Calu3 (cell line): ENCODE measurements at regions not wholly inside any gene's neighbourhood (a gene's known extent, or its start where the extent isn't known, plus 50 kb on each side); places are given as distances from the start of the nearest gene placed in this dataset.
A peak's percentile ranks its signal among the peaks of the same experiment; 100 is the strongest.

ENCODE experiments used
- BruUV-seq: library from RNA; stranded (reverse); fragments of 400-500 nt; replicated peaks from 2 replicates; lab custom pipeline; 2021; lab: Mats Ljungman, UMichigan
- CTCF ChIA-PET: fragments of 300-600 bp; sonication (Branson Sonifier 250); formaldehyde crosslinking; loops from one replicate; lab custom pipeline; 2022; ENCODE audit warnings: antibody characterized with exemption; lab: Charles Lee
- DNase-seq: peaks from one replicate; pipeline ENCODE4 v3.0.0; 2022
- H3K27ac Mint-ChIP-seq: one replicate; pipeline ENCODE4 v1.8.0; 2022; ENCODE audit warnings: mixed read lengths; ENCODE audit not compliant: unreplicated experiment
- H3K27me3 Mint-ChIP-seq: one replicate; pipeline ENCODE4 v1.8.0; 2022; ENCODE audit warnings: mixed read lengths; ENCODE audit not compliant: unreplicated experiment
- H3K36me3 Mint-ChIP-seq: one replicate; pipeline ENCODE4 v1.8.0; 2022; ENCODE audit warnings: mild to moderate bottlenecking, moderate library complexity, mixed read lengths; ENCODE audit not compliant: insufficient read depth, unreplicated experiment
- H3K4me1 Mint-ChIP-seq: one replicate; pipeline ENCODE4 v1.8.0; 2022; ENCODE audit warnings: mild to moderate bottlenecking, low read depth, mixed read lengths; ENCODE audit not compliant: unreplicated experiment
- H3K4me3 Mint-ChIP-seq: one replicate; pipeline ENCODE4 v1.8.0; 2022; ENCODE audit warnings: mild to moderate bottlenecking, low read depth, moderate library complexity, mixed read lengths; ENCODE audit not compliant: unreplicated experiment
- H3K9me3 Mint-ChIP-seq: one replicate; pipeline ENCODE4 v1.8.0; 2022; ENCODE audit warnings: low read depth, mixed read lengths; ENCODE audit not compliant: unreplicated experiment
- intact Hi-C: fragments of 100-400 bp; cut with micrococcal nuclease; formaldehyde crosslinking; loops from one replicate; pipeline ENCODE4 v1.10.0; 2022; ENCODE audit not compliant: unreplicated experiment
- TF ChIP-seq, protein P1 (sequence below): fragments of 200-600 bp; IDR thresholded peaks from one replicate; pipeline ENCODE4 v1.8.0; 2022; ENCODE audit warnings: antibody characterized with exemption; ENCODE audit not compliant: unreplicated experiment

DNA sequence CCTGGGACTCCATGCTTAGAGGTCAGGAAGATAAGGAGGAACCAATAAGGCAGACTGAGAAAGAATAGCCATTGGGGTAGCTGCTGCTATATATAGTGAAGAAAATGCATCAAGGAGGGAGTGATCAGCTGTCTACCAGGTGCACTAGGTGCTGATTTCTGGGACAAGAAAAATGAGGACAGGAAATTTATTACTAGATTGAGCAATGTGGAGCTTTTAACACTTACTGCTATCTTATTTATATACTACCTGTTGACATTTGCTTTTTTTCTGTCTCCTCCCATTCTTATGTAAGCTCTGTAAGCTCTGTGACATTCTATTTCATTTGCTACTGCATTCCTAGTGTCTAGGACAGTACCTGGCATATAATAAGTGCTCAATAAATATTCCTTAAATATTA, 53.7 kb upstream of the DHX40 start:
- H3K36me3 Mint-ChIP-seq, result no peaks in the 10 kb centered on the region
- DNase-seq, result no peak
- TF ChIP-seq, protein P1, sequence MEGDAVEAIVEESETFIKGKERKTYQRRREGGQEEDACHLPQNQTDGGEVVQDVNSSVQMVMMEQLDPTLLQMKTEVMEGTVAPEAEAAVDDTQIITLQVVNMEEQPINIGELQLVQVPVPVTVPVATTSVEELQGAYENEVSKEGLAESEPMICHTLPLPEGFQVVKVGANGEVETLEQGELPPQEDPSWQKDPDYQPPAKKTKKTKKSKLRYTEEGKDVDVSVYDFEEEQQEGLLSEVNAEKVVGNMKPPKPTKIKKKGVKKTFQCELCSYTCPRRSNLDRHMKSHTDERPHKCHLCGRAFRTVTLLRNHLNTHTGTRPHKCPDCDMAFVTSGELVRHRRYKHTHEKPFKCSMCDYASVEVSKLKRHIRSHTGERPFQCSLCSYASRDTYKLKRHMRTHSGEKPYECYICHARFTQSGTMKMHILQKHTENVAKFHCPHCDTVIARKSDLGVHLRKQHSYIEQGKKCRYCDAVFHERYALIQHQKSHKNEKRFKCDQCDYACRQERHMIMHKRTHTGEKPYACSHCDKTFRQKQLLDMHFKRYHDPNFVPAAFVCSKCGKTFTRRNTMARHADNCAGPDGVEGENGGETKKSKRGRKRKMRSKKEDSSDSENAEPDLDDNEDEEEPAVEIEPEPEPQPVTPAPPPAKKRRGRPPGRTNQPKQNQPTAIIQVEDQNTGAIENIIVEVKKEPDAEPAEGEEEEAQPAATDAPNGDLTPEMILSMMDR, result no peak
- H3K27ac Mint-ChIP-seq, result no peak overlapping the region
- no TSS peak for BruUV-seq
- H3K4me3 Mint-ChIP-seq, result no peak overlapping the region
- H3K4me1 Mint-ChIP-seq, result peaks cover 9% of the 10 kb centered on the region
- intact Hi-C loops, result no loop called here
- no peaks in the 10 kb centered on the region for H3K27me3 Mint-ChIP-seq
- CTCF ChIA-PET, result no interaction called here
- H3K9me3 Mint-ChIP-seq, result no peaks in the 10 kb centered on the region

DNA sequence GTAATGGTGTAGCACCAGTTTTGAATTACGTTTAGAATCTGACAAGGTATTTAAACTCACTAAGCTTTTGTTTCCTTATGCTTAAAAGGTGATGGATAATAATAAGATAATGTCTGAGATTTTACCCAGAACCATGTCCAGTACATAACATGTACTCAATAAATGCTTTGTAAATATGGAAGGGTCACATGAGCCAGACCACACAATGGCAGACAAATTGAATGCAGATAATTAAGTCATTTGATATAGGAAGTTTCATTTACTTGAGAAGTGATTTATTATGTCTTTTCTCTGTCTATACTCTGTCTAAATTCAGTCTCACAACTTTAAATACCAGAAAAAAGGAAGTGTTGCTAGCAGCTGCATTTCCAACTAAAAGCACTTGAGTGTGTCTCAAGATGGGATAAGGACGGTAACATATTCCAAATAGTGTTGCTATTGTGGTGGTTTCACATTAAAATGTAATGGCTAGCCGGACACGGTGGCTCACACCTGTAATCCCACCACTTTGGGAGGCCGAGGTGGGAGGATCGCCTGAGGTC, 52.5 kb upstream of the DHX40 start:
- no TSS peak for BruUV-seq
- no peaks in the 10 kb centered on the region for H3K27me3 Mint-ChIP-seq
- peaks cover 9% of the 10 kb centered on the region for H3K4me1 Mint-ChIP-seq
- no peaks in the 10 kb centered on the region for H3K36me3 Mint-ChIP-seq
- H3K27ac Mint-ChIP-seq, result no peak overlapping the region
- no peak for DNase-seq
- no peaks in the 10 kb centered on the region for H3K9me3 Mint-ChIP-seq
- no peak overlapping the region for H3K4me3 Mint-ChIP-seq
- TF ChIP-seq, protein P1, result no peak
- CTCF ChIA-PET, result no interaction called here
- intact Hi-C loops, result no loop called here

DNA sequence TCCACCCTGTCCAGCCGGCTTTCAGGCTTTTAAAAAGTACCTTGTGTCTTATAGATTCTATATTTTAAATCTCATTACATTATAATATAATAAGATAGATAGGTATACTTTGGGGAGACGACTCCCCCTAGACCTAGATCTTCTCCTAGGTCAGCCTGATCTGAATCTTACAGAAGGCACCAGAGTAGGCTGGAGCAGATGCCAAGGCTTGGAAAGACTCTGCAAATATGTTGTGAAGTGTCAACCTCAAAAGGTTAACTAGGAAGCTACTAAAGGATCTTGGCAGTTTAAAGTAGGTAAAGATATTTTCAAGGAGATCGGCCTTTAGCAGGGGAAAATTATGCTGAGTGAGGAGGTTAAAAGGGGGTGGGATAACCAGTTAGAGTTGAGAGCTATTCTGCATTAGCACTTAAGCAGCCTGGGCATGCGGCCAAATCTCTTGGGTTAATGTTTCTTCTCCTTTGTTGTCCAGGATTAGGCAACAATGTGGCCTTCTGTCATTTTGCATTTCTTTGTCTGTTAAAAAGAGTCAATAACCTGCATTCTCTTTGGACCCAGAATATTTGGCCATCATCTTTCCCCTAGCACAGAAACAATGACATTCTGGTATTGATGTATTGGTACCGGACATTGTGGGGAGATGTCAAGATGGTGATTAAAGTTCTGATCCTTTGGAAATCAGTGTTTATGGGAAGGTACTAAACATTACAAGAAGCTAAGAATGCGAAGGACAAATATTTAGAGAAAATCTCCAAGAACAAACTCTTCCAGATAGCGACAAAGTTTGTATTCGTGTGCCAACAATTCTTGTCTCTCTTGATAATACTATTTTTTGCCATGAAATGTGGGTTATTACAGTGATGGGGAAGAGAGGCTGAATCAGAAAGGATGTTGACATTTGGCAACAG, 51.2 kb upstream of the DHX40 start:
- DNase-seq, result peak; percentile 80
- peak overlapping the region; percentile 60 for H3K27ac Mint-ChIP-seq
- no TSS peak for BruUV-seq
- H3K4me1 Mint-ChIP-seq, result peaks cover 9% of the 10 kb centered on the region
- intact Hi-C loops, result no loop called here
- H3K36me3 Mint-ChIP-seq, result no peaks in the 10 kb centered on the region
- no peaks in the 10 kb centered on the region for H3K27me3 Mint-ChIP-seq
- H3K4me3 Mint-ChIP-seq, result no peak overlapping the region
- TF ChIP-seq, protein P1, result no peak
- CTCF ChIA-PET, result interaction anchor here (0.9 kb wide), 1 partner anchor 121 kb away, joined by 3 read pairs; no protein-coding TSS in a partner anchor
- H3K9me3 Mint-ChIP-seq, result no peaks in the 10 kb centered on the region
